Loucy (cell line): ENCODE measurements at regions not wholly inside any gene's neighbourhood (a gene's known extent, or its start where the extent isn't known, plus 50 kb on each side); places are given as distances from the start of the nearest gene placed in this dataset.

ENCODE experiments used
- H2AFZ ChIP-seq: fragments of 200-600 bp; sonication (generic); 2 replicates; pipeline ENCODE4 v1.6.0; 2016; ENCODE audit warnings: antibody characterized with exemption, mild to moderate bottlenecking, low read length, moderate library complexity
- H3F3A ChIP-seq: fragments of 200-600 bp; 2 replicates; pipeline ENCODE4 v1.6.0; 2016; ENCODE audit warnings: antibody characterized with exemption, low read depth, mild to moderate bottlenecking
- H3K27me3 ChIP-seq: fragments of 200-600 bp; sonication (generic); 2 replicates; pipeline ENCODE4 v1.6.1; 2014; ENCODE audit warnings: low read length, mild to moderate bottlenecking; ENCODE audit not compliant: insufficient read depth, poor library complexity, severe bottlenecking
- H3K36me3 ChIP-seq: fragments of 200-600 bp; sonication (generic); 2 replicates; pipeline ENCODE4 v1.6.1; 2016; ENCODE audit warnings: low read length; ENCODE audit not compliant: insufficient read depth
- H3K4me1 ChIP-seq: fragments of 200-600 bp; sonication (generic); 2 replicates; pipeline ENCODE4 v1.5.1; 2014; ENCODE audit warnings: low read length, mild to moderate bottlenecking; ENCODE audit not compliant: insufficient read depth, poor library complexity, severe bottlenecking
- H3K4me2 ChIP-seq: fragments of 200-600 bp; sonication (generic); 2 replicates; pipeline ENCODE4 v1.6.0; 2014; ENCODE audit warnings: antibody characterized with exemption, low read length, low read depth, mild to moderate bottlenecking; ENCODE audit not compliant: poor library complexity, severe bottlenecking
- H3K4me3 ChIP-seq: fragments of 200-600 bp; sonication (generic); 2 replicates; pipeline ENCODE4 v1.5.1; 2014; ENCODE audit warnings: low read length, mild to moderate bottlenecking, mixed read lengths; ENCODE audit not compliant: poor library complexity, severe bottlenecking
- H3K79me2 ChIP-seq: fragments of 200-600 bp; sonication (generic); 2 replicates; pipeline ENCODE4 v1.6.1; 2014; ENCODE audit warnings: low read length; ENCODE audit not compliant: insufficient read depth
- H3K9ac ChIP-seq: fragments of 200-600 bp; sonication (generic); 2 replicates; pipeline ENCODE4 v1.6.0; 2014; ENCODE audit warnings: mild to moderate bottlenecking, low read depth, low read length, moderate library complexity; ENCODE audit not compliant: poor library complexity, severe bottlenecking
- H3K9me2 ChIP-seq: fragments of 200-600 bp; sonication (generic); replicated peaks from 2 replicates; pipeline ENCODE4 v1.6.1; 2016; ENCODE audit warnings: low read depth, low read length, mixed read lengths
- H3K9me3 ChIP-seq: fragments of 200-600 bp; sonication (generic); 2 replicates; pipeline ENCODE4 v1.6.1; 2014; ENCODE audit warnings: mild to moderate bottlenecking, antibody characterized with exemption, low read length, low read depth; ENCODE audit not compliant: insufficient read depth
- H4K20me1 ChIP-seq: fragments of 200-600 bp; sonication (generic); 2 replicates; pipeline ENCODE4 v1.6.0; 2014; ENCODE audit warnings: antibody characterized with exemption, low read length, mild to moderate bottlenecking; ENCODE audit not compliant: insufficient read depth, poor library complexity, severe bottlenecking
- EZH2phosphoT487 ChIP-seq: fragments of 200-600 bp; IDR thresholded peaks from 2 replicates; pipeline ENCODE4 v1.6.1; 2018; ENCODE audit warnings: antibody characterized with exemption, mild to moderate bottlenecking, moderate library complexity, borderline replicate concordance
- TF ChIP-seq, protein P1 (sequence below): fragments of 200-600 bp; sonication (generic); conservative IDR thresholded peaks from 2 replicates; pipeline ENCODE4 v1.5.1; 2014; ENCODE audit warnings: mild to moderate bottlenecking, antibody characterized with exemption, low read length

DNA sequence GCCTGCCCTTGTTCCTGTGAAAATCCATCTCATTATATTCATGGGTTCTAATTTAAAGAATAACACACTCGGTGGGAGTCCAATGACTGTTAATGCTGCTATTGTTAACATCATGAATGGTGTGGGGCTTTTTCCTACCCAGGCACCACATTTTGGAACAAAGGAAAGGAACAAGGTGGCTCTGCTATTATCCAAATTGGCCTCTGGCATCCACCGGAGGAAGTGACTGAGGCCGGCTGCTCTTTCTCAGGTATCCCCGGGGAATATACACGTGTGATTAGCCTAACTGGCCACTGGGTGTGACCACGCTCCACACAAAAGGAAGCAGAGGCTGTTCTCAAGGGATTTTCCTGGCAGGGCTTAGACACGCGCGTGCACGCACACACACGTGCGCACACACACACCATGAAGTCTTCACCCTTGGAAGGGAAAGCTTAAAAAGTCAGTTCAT lies 601.2 kb upstream of the ARID1B start:
- Histone ChIP-seq H3K9me2 (no peaks in the 10 kb centered on the region), H3K4me1 (peaks cover 8% of the 10 kb centered on the region), H3K9ac (no peak overlapping the region), H3K9me3 (peaks cover 3% of the 10 kb centered on the region; the same call in 1 of the 2 replicates), H3K27me3 (no peaks in the 10 kb centered on the region), H3K4me2 (no peak overlapping the region), H2AFZ (no peak overlapping the region), H4K20me1 (no peaks in the 10 kb centered on the region), H3K4me3 (no peak overlapping the region), H3F3A (no peaks in the 10 kb centered on the region), H3K36me3 (no peaks in the 10 kb centered on the region), H3K79me2 (no peaks in the 10 kb centered on the region)
- TF ChIP-seq EZH2phosphoT487, result no peak
- TF ChIP-seq, protein P1, sequence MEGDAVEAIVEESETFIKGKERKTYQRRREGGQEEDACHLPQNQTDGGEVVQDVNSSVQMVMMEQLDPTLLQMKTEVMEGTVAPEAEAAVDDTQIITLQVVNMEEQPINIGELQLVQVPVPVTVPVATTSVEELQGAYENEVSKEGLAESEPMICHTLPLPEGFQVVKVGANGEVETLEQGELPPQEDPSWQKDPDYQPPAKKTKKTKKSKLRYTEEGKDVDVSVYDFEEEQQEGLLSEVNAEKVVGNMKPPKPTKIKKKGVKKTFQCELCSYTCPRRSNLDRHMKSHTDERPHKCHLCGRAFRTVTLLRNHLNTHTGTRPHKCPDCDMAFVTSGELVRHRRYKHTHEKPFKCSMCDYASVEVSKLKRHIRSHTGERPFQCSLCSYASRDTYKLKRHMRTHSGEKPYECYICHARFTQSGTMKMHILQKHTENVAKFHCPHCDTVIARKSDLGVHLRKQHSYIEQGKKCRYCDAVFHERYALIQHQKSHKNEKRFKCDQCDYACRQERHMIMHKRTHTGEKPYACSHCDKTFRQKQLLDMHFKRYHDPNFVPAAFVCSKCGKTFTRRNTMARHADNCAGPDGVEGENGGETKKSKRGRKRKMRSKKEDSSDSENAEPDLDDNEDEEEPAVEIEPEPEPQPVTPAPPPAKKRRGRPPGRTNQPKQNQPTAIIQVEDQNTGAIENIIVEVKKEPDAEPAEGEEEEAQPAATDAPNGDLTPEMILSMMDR, result peak; percentile 62

DNA sequence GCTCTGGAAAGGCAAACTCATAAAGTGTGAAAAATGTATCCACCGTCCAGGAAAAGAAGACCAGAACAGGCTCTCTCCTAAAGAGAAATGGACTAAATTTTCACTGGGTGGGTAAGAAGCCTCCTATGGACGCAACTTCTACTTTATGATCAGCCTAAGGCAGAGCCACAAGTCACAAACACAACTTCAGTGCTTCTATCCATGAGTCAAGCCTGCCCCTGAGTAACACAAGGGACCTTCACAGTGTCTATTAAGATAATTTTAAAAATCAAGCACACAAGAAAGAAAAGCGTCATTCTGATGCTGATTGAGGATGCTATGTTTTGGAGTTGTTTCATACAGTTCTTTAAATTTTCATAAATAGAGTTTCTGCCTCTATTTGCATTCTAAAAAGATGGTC lies 601.7 kb upstream of the ARID1B start:
- no peak for TF ChIP-seq EZH2phosphoT487
- TF ChIP-seq, protein P1, result no peak
- Histone ChIP-seq H3K9ac (no peak overlapping the region), H2AFZ (no peak overlapping the region), H3K4me2 (no peak overlapping the region), H3K4me3 (no peak overlapping the region), H4K20me1 (no peaks in the 10 kb centered on the region), H3K9me3 (peaks cover under 1% of the 10 kb centered on the region; the same call in 1 of the 2 replicates), H3K4me1 (peaks cover 8% of the 10 kb centered on the region), H3K79me2 (no peaks in the 10 kb centered on the region), H3K27me3 (no peaks in the 10 kb centered on the region), H3F3A (no peaks in the 10 kb centered on the region), H3K9me2 (no peaks in the 10 kb centered on the region), H3K36me3 (no peaks in the 10 kb centered on the region)

DNA sequence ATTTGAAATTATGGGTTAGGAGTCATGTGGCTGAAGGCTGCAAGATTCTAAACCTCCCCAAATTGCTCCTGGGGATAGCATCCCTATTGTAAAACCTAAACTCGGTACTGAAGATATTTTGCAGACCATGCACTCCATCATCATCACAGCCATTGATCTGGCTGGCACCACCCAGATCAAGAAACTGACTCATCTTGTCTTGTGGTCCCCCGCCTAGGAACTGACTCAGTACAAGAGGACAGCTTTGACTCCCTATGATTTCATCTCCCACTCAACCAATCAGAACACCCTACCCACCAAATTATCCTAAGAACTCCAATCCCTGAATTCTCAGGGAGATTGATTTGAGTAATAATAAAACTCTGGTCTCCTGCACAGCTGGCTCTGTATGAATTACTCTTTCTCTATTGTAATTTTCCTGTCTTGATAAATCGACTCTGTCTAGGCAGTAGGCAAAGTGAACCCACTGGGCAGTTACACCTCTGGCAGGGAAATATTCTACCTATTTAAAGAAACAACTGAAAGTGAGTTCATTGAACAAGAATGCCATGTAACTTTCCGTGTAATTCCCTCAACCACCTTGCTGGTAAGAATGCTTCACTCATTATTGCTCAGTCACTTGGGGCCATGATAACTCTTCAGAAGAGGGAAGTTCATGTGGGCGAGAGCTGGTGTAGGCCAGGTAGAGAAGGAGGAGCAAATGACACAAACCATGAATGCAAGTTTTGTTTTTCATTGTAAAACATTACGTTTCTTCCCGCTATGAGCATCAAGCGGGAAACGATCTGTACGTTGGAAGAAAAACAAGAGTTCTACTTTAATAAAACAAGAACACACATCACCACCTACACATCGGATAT lies 602.9 kb upstream of the ARID1B start:
- Histone ChIP-seq H3K27me3 (no peaks in the 10 kb centered on the region), H3K36me3 (no peaks in the 10 kb centered on the region), H4K20me1 (no peaks in the 10 kb centered on the region), H3K4me1 (peaks cover 16% of the 10 kb centered on the region), H3F3A (no peaks in the 10 kb centered on the region), H3K9ac (no peak overlapping the region), H3K79me2 (no peaks in the 10 kb centered on the region), H3K4me2 (no peak overlapping the region), H3K9me2 (no peaks in the 10 kb centered on the region), H2AFZ (no peak overlapping the region), H3K4me3 (no peak overlapping the region), H3K9me3 (no peaks in the 10 kb centered on the region)
- TF ChIP-seq, protein P1, result no peak
- no peak for TF ChIP-seq EZH2phosphoT487
